NCI-H345 (cell line): ENCODE measurements at regions not wholly inside any gene's neighbourhood (a gene's known extent, or its start where the extent isn't known, plus 50 kb on each side); places are given as distances from the start of the nearest gene placed in this dataset.

Experiments used
- DNase-seq: peaks from one replicate; lab custom pipeline; 2025; lab: John Stamatoyannopoulos, UW

- DNase-seq: no peak
These were observed 374.6 kb upstream of the ARGLU1 start for GRCh38 chr13:106942563-106942962.

- DNase-seq: no peak
These were observed 373.8 kb upstream of the ARGLU1 start for GRCh38 chr13:106941779-106942178.

GRCh38 chr13:106927421-106927820 is 359.5 kb upstream of the ARGLU1 start:
- DNase-seq: no peak

- no peak for DNase-seq
These were observed 354.4 kb upstream of the ARGLU1 start for GRCh38 chr13:106922384-106922783.

- no peak for DNase-seq
These were observed 351.7 kb upstream of the ARGLU1 start for GRCh38 chr13:106919638-106920037.

GRCh38 chr13:106919133-106919532 is 351.2 kb upstream of the ARGLU1 start:
- no peak for DNase-seq

- DNase-seq: no peak
These were observed 350.6 kb upstream of the ARGLU1 start for GRCh38 chr13:106918557-106918860.

- DNase-seq: peak; percentile 78
These were observed 350.0 kb upstream of the ARGLU1 start for GRCh38 chr13:106917673-106918556.

GRCh38 chr13:106917024-106917571 is 349.2 kb upstream of the ARGLU1 start:
- no peak for DNase-seq

- no peak for DNase-seq
These were observed 348.5 kb upstream of the ARGLU1 start for GRCh38 chr13:106916329-106916976.

- no peak for DNase-seq
These were observed 347.2 kb upstream of the ARGLU1 start for GRCh38 chr13:106915146-106915545.

- DNase-seq: no peak
These were observed 343.7 kb upstream of the ARGLU1 start for GRCh38 chr13:106911627-106912026.

GRCh38 chr13:106911020-106911419 is 343.1 kb upstream of the ARGLU1 start:
- no peak for DNase-seq

GRCh38 chr13:106906426-106906996 is 338.6 kb upstream of the ARGLU1 start:
- no peak for DNase-seq

GRCh38 chr13:106905380-106906162 is 337.6 kb upstream of the ARGLU1 start:
- no peak for DNase-seq

- DNase-seq: no peak
These were observed 331.5 kb upstream of the ARGLU1 start for GRCh38 chr13:106899442-106899841.

GRCh38 chr13:106898231-106898630 is 330.3 kb upstream of the ARGLU1 start:
- DNase-seq: no peak

- no peak for DNase-seq
These were observed 320.2 kb upstream of the ARGLU1 start for GRCh38 chr13:106888148-106888547.

GRCh38 chr13:106887686-106888085 is 319.7 kb upstream of the ARGLU1 start:
- no peak for DNase-seq

- DNase-seq: no peak
These were observed 316.0 kb upstream of the ARGLU1 start for GRCh38 chr13:106883976-106884375.

GRCh38 chr13:106882246-106882645 is 314.3 kb upstream of the ARGLU1 start:
- no peak for DNase-seq

GRCh38 chr13:106879806-106880205 is 311.9 kb upstream of the ARGLU1 start:
- no peak for DNase-seq
